GM21526 (cell line): ENCODE measurements at regions not wholly inside any gene's neighbourhood (a gene's known extent, or its start where the extent isn't known, plus 50 kb on each side); places are given as distances from the start of the nearest gene placed in this dataset.

Experiments
- ATAC-seq: cut with Tn5 transposase; IDR thresholded peaks from one replicate; pipeline ENCODE4 v1.9.1; 2021; ENCODE audit warnings: moderate library complexity; ENCODE audit not compliant: unreplicated experiment, low FRiP score

- ATAC-seq = no peak
Observed at GRCh38 chr22:48151641-48152040, 1389.2 kb downstream of the TBC1D22A start.

- ATAC-seq = no peak
Observed at GRCh38 chr22:48147831-48148230, 1385.4 kb downstream of the TBC1D22A start.

- no peak for ATAC-seq
Observed at GRCh38 chr22:48147404-48147803, 1385.0 kb downstream of the TBC1D22A start.

- no peak for ATAC-seq
Observed at GRCh38 chr22:48146426-48146825, 1384.0 kb downstream of the TBC1D22A start.

GRCh38 chr22:48145738-48146137, 1383.3 kb downstream of the TBC1D22A start:
- no peak for ATAC-seq

GRCh38 chr22:48144318-48144717, 1381.9 kb downstream of the TBC1D22A start:
- no peak for ATAC-seq

GRCh38 chr22:48143856-48144255, 1381.4 kb downstream of the TBC1D22A start:
- ATAC-seq = no peak

GRCh38 chr22:48142388-48142787, 1379.9 kb downstream of the TBC1D22A start:
- no peak for ATAC-seq

GRCh38 chr22:48141301-48141700, 1378.9 kb downstream of the TBC1D22A start:
- no peak for ATAC-seq

- ATAC-seq = no peak
Observed at GRCh38 chr22:48140261-48140813, 1377.9 kb downstream of the TBC1D22A start.

GRCh38 chr22:48139776-48140175, 1377.3 kb downstream of the TBC1D22A start:
- ATAC-seq = no peak

GRCh38 chr22:48138855-48139254, 1376.4 kb downstream of the TBC1D22A start:
- no peak for ATAC-seq

GRCh38 chr22:48138427-48138826, 1376.0 kb downstream of the TBC1D22A start:
- no peak for ATAC-seq

GRCh38 chr22:48137640-48138039, 1375.2 kb downstream of the TBC1D22A start:
- no peak for ATAC-seq

- ATAC-seq = no peak
Observed at GRCh38 chr22:48135592-48135991, 1373.1 kb downstream of the TBC1D22A start.

- ATAC-seq = no peak
Observed at GRCh38 chr22:48125416-48125815, 1363.0 kb downstream of the TBC1D22A start.

- ATAC-seq = no peak
Observed at GRCh38 chr22:48121984-48122383, 1359.5 kb downstream of the TBC1D22A start.

GRCh38 chr22:48118654-48119053, 1356.2 kb downstream of the TBC1D22A start:
- ATAC-seq = no peak

- no peak for ATAC-seq
Observed at GRCh38 chr22:48116871-48117270, 1354.4 kb downstream of the TBC1D22A start.

- ATAC-seq = no peak
Observed at GRCh38 chr22:48112687-48113521, 1350.5 kb downstream of the TBC1D22A start.

GRCh38 chr22:48106715-48107259, 1344.3 kb downstream of the TBC1D22A start:
- ATAC-seq = no peak

- ATAC-seq = no peak
Observed at GRCh38 chr22:48106215-48106614, 1343.8 kb downstream of the TBC1D22A start.
